HG03442 (cell line): ENCODE measurements at regions not wholly inside any gene's neighbourhood (a gene's known extent, or its start where the extent isn't known, plus 50 kb on each side); places are given as distances from the start of the nearest gene placed in this dataset.
"Not testable (repeated sequence)": the region's sequence is repeated elsewhere in the genome, so short reads cannot be mapped to it uniquely, and the experiment has no call there.

ENCODE experiments used
- ATAC-seq: cut with Tn5 transposase; IDR thresholded peaks from one replicate; pipeline ENCODE4 v1.9.1; 2021; ENCODE audit warnings: mild to moderate bottlenecking, moderate library complexity; ENCODE audit not compliant: unreplicated experiment

DNA sequence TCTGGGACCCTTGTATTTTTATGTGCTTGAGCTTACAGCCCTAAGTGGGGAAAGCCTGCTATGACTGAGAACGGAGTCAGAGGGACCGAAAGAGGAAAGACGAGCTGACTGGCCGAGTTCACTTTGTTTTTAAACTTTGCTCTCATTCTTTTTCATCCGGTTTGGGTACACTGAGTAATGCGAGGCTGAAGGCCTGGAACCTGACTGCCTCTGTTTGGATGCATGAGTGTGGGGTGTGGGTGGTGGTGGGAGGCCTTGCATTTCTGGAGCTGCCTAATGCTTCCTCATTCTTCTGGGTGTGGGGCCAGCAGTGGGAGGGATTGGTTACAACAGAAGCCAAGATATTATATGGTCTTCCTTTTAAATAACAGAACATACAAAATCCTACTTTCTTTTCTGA lies 155.5 kb downstream of the BUB3 start:
- ATAC-seq, result no peak

DNA sequence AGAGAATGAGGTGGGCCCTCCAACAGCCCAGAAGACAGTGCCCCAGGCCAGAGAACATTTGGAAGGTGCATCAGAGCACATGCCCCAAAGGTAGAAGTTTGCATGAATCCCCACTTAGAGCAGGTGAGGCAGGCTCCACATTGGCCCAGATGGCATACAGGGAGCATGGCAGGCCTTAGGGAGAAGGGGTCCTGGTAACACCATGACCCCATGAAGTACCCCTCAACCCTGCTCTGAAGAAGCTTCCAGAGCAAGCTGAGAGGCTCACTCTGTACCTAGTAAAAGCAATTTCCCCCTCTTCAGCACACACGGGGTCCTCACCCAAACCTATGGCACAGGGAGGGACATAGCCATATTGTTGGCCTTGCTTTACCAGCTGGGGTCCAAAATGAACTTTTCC lies 162.6 kb downstream of the BUB3 start:
- no peak for ATAC-seq

DNA sequence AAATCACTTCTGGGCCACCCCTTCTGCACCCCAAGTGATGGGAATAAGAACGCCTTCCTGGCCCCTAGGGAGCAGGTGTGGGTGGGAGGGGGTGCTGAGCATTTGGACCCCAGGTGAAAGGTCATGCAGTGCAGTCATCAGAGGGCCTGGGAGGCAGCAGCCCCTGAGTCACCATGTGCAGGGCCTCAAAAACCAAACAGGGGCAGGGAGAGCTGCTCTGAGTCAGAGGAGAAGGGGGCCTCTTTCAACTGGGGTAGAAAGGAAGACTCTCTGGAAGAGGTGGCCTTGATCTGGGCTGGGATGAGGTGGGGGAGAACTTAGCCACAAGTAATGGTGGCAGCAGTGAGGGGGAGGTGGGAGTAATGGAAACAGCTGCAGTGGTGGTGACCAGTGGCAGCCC lies 164.3 kb downstream of the BUB3 start:
- no peak for ATAC-seq

DNA sequence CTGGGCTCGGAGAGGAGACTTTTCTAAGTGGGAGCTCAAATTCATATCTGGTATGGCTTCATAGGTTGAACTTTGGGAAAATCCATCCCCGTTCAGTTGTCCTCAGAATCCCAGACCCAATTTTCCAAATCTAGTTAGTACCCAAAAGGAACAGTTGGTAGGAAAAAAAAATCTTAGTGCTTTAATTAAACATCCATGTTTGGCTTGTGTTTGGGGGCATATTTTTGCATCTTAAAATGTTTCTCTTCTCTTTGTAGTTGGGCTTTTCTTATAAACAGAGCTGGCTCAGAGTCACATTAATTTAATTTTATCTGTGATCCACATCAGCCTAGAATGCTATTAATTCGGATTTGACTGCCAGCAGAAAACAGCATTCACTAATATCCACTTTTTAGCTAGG lies 165.9 kb downstream of the BUB3 start:
- ATAC-seq, result no peak

DNA sequence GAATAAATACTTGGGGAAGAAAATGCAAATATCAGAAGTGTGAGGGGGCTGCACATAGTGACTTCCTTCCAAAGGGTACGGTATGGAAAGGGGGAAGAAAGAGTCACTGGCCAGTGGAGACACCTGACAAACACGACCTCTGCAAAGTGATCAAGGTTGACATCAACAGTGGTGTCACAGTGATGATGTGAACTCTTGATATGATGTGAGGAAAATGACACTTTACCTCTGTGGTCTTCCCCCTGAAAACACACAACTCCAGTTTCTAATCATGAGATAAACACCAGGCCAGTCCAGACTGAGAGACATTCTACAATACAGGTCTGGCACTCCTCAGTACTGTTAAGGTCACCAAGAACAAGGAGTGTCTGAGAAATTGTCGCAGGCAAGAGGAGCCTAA lies 169.7 kb downstream of the BUB3 start:
- ATAC-seq, result no peak

DNA sequence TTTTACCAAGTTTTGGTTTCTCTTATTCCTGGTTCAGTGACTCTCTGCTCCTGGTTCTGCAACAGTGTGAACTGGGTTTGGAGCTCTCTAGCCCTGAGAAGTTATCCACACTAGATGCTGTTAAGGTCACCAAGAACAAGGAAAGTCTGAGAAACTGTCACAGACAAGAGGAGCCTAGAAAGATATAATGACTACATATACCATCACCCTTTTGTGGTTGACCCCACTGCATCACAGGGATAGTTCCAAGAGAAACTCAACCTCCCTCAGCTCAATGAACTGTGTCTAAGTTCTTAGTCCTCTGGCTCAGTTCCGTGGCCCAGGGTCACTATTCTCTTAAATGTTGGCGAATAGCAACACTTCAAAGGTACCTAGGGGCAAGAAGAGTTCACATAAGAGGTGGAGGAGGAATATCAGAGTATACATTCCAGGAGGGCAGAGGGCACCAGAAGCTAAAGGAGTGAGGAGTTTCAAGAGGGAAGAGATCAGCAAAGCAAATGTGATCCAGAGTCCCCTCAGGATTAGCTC lies 171.5 kb downstream of the BUB3 start:
- no peak for ATAC-seq

DNA sequence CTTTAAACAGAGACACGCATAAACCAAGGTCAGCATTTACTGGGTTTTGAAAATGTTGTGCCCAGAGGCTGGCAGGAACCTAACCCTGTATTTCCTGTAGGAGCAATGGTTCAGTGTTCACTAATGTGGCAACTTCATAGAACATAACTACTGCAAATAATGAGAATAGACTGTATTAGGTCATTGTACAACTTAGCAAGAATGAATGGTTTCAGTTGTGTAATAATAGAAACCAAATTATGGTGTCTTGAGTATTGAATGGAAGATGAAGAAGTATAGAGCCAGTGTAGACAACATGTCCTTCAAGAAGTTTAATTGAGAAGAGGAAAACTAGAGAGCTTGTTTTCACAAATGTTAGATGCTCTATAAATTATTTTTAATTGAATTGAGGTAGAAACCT lies 172.5 kb downstream of the BUB3 start:
- no peak for ATAC-seq

DNA sequence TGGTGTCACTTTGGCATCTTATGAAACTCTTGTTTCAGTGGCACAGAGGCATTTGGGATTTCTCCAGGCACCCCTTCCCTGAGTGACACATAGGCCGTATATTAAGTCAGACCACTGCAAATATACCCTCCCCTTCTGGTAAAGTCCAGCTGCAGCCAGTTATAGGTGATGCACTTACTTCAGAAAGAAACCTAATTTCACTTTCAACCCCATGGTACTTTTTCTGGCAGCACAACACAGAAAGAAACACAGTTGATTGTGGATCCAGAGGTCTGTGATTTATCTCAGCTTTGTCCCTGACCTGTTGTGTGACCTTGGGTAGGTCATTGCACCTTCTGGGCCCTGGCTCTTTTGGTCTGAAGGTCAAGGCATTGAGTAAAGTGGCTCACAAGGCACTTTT lies 173.2 kb downstream of the BUB3 start:
- ATAC-seq, result peak; percentile 75

DNA sequence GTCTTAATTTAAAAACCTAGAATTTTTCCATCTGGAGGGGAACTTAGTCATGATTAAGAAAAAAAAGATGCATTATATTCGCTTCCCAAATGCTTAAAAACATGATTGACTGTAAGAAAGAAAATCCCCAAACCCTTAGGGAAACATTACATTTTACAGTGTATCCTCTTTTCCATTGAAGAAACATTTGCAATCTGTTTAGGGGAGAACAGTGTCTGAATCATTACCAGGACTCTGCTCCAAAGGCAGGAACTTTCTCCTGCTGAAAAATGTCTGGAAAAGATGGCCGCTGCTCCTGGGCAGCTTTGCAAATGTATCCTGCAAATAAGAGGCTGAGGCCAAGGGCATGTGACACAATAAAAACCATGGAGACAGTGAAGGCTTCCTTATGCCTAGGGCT lies 173.7 kb downstream of the BUB3 start:
- no peak for ATAC-seq

DNA sequence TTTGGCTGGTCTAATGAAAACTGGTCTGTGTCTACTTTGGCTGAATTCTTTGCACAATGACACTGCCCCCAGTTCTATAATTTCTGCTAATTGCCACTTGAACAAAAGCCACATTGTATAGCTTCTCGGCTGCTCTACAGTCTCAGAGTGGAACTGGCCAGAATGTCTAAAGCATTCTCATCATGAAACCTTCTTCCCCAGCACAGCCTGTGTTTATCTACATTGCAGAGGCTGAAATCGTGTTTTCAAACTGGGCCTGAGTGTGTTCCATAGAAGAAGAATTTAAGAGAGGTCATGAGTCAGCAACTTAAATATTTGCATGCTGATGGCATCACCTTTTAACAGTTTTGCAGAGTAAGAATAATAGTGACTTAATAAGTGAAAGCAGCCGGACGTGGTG lies 177.2 kb downstream of the BUB3 start:
- ATAC-seq, result no peak

DNA sequence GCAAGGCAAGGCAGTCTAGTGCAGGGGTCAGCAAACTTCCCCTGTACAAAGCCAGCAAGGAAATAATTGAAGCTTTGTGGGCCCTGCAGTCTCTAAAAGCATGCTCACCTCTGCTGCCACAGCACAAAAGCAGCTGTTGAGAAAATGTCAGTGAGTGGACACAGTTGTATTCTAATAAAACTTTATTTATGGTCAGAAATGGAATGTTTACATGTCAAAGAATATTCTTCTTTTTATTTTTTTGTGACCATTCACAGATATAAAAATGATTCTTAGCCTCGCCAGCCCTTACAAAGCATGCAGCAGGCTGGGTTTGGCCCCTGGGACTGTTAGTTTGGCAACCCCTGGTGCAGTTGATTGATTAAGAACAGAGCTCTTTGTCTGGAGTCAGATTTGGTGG lies 192.4 kb downstream of the BUB3 start:
- ATAC-seq, result no peak

DNA sequence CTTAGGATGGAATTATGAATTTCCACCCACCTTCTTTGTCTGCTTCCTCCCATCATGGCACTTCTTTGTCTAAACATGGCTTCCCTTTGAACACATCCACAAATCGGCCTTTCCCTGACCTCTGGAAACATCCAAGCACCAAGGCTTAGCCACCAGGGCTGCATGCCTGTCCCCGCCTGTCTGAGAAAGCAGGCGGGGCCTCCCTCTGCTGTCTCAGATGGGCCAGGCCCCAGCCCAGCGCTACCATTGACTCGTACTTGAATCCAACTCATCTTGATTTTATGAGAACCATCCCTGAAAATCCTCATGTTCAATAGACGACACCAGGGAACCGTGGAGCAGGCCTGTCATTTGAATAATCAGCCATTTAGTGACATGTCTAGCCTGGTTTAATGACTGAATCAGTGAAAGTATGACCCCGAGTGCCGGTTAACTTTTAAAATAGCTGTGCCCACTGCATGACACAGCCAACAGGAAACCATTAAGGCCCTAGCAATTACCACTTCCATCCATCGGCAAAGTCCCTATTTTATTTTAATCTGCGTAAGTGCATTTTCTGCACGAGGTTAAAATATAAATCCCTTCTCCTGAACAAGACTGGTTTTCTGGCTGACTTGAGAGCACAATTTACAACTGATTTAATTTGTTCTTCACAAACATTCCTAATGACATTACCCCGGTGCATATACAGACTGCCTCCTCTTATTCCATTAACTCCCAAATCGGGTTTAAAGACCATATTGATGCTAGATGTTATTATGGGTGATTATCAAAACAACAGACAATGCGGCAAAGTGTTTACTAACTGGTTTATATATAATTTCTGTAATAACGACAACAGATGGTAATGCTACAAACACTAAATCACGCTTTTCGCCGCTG lies 194.7 kb downstream of the BUB3 start:
- ATAC-seq, result no peak

DNA sequence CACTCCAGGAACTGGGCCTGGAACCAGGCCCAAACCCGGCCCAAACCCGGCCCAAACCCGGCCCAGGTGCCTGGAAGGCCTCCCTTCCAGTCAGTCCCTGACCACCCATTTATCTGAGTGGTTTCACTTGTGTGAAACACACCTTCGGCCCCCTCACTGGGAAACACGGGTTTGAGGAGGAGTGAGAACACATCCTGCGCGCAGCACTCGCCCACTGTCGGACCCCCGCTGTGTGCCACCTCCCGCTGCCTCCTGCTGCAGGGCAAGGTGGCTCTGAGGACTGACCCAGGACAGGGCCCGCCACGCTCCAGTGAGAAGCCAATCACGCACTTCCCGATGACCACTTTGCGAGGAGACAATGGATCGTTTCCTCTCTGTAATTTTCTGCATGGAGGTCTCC lies 197.5 kb downstream of the BUB3 start:
- no peak for ATAC-seq

DNA sequence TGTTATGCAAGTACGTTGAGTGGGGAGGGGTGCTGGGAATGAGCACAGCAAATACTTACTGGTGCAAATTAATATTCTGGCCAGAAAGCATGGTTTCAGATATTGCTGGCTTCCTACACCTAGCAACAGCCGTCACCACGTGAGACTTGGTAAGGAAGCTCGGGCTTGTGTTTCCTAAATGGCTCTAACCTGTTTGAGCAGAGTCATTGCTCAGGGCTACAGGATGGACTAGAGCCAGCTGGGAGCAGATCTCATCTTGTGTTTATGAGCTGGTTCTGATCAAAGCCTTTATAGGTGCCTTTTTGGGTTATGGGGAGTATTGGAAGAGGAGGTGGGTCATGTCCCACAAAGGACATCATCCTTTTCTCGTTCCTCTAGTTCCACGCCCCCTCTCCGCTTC lies 200.3 kb downstream of the BUB3 start:
- no peak for ATAC-seq

DNA sequence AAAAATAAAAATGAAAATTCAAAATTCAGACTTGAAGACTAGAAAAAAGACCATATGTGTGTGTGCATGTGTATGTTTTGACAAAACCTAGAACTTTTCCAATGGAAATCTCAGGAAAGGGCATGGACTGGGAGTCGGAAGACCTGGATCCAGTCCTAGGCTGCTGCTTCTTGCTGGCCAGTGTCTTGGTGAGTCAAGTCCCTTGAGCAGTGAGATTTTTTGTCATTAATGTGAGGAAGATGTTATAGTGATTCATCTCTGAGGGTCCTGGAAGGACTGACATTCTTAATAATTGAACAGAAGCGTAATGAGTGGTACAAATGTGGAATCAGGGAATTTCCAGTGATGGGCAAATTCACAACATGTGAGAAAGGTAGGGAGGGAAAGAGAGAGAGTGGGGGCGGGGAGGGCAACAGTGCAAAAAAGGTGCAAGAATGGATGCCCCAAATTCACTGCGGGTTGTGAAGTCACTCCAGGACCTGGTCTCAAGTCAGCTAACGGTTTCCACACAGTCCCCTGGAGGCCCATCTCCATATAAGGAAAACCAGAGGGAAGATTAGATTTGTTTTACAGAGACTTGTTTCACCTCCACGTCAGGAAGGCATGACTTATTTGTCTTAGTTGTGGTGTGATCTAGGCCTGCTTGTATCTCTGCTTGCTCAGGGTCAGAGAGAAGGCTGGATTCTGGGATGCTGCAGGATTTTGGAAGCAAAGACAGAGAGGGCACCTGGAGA lies 201.7 kb downstream of the BUB3 start:
- no peak for ATAC-seq

DNA sequence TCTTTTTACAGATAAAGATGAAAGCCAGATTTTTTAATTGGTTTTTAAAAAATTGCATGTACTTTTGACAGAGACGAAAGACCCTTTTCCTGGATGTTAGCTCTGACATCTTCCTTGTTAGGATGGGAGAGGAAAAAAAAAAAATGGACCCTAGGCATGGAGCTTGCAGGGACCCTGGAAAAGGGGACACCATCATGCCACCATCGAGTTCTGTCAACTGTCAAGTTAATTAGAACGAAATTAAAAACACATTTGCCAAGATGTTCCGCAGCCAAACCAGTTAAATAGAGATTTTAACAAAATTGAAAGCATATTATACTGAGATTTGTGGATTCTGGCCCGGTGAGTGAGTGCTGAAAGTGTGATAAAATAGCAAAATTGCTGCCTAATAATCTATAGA lies 202.6 kb downstream of the BUB3 start:
- no peak for ATAC-seq

DNA sequence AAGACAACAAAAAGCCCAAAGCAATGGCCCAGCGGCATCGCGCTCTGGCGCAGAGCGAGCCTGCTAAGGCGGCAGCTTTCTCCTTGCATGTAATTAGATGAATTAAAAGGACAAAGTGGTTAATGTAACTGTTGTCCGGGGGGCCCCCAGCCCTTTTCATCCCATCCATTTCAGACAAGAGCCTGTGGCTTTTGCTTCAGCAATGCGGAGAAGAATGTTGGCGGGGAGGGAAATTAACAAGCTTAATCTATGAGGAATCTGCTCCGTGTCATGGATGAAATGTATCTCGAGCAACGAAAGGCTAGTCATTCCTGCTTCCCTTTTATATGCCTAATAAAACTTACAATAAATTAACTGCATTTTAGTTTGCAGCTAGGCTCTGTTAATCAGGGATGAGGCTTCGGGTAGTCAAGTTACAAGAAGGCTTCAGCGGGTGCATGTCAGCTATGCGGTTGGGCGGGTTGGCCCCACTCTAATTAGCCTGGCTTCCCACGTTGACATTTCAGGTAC lies 203.3 kb downstream of the BUB3 start:
- ATAC-seq, result no peak

DNA sequence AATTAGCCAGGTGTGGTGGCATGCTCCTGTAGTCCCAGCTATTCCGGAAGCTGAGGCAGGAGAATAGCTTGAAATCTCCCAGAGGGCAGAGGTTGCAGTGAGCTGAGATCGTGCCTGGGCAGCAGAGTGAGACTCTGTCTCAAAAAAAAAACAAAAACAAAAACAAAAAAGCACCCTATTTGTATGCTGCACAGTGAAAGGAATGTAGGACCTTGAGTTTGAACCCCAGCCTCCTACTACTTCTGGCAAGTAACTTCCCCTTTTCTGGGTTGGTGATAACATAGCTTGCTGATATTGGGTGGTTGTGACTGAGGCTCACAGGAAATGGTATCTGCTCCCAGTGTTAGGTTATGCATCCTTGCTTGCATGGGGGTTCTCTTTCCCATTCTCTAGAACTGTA lies 205.3 kb downstream of the BUB3 start:
- ATAC-seq, result no peak

DNA sequence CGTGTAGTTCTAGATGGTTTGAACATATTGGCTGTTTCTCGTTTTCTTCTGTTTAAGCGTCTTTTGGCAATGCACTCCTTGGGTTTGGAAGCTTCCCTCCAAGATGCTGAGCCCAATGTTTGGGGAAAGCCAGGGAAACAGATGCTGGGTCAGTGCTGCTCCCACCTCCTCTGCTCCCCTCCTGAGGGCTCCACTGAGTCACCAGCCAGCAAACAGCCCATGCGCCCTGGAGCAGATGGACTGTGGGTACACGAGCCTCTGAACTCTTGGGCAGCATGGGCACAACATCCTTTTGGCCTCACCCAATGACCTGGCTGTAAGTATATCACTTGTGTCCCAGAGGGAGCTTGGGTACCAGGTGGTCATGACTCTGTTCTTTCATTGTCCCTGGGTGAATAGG lies 207.6 kb downstream of the BUB3 start:
- ATAC-seq, result no peak

DNA sequence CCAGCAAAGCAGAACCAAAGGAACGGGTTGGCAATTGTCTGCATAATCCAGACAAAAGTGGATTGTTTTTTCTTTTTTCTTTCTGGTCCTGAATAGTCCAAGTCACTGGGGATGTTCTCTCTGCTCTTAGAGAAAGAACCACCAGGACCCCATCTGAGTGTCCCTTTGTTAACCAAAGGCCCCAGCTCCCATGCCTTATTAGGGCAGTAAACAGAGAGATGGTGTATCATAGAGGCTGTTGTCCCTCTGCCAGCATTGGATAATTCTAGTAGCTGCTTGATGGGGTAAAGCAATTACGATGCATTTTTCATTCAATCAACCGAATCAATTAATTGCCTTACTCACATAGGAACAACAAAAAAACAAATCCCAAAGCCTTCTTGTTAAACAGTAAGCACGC lies 213.0 kb downstream of the BUB3 start:
- no peak for ATAC-seq

DNA sequence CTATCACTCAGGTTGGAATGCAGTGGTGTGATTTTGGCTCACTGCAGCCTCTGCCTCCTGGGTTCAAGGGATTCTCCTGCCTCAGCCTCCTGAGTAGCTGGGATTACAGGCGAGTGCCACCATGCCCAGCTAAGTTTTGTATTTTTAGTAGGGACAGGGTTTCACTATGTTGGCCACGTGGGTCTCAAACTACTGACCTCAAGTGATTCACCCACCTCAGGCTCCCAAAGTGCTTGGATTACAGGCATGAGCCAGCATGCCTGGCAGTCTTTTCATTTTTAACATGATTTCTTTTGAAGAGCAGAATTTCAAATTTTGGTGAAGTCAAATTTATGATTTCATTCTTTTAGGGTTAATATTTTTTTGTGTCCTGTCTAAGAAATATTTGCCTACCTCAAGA lies 217.4 kb downstream of the BUB3 start:
- not testable (repeated sequence) for ATAC-seq

DNA sequence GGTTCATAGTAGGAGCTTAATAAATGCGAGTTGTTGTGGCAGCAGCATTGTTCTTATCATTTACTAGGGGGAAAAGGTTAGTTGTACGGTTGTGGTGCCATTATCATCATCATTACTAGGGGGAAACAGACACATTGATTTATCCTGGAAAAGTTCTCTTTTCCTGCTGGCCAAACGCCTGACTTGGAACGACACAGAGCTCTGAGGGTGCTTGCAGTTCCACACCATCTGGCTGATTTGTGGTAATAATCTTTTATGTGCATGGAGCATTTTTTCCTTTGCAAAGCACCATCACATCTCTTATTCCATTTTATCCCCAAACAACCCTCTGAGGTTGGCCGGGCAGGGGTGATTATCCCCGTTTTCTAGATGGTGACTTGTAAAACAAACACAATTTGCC lies 219.4 kb downstream of the BUB3 start:
- no peak for ATAC-seq
